PC-9 (cell line): ENCODE measurements at regions not wholly inside any gene's neighbourhood (a gene's known extent, or its start where the extent isn't known, plus 50 kb on each side); places are given as distances from the start of the nearest gene placed in this dataset.

Experiments used
- BruUV-seq: library from RNA; stranded (reverse); fragments of 400-500 nt; replicated peaks from 2 replicates; lab custom pipeline; 2021; lab: Mats Ljungman, UMichigan
- CTCF ChIA-PET: fragments of 300-600 bp; sonication (Branson Sonifier 250); formaldehyde crosslinking; loops from one replicate; lab custom pipeline; 2022; ENCODE audit warnings: antibody characterized with exemption; lab: Charles Lee
- POLR2A ChIA-PET: fragments of 300-600 bp; sonication (Branson Sonifier 250); formaldehyde crosslinking; loops from one replicate; lab custom pipeline; 2022; ENCODE audit warnings: antibody characterized with exemption; ENCODE audit not compliant: unreplicated experiment; lab: Charles Lee
- DNase-seq, 2 experiments: peaks; one replicate each; pipeline versions ENCODE4 v3.0.0 to v3.0.0-alpha.2; 2015 to 2022; ENCODE audit warnings: mixed read lengths in 1 of 2
- H2AFZ ChIP-seq: fragments of 200-600 bp; sonication (generic); 2 replicates; pipeline ENCODE4 v1.8.1; 2017; ENCODE audit warnings: antibody characterized with exemption
- H3F3A ChIP-seq: fragments of 200-600 bp; sonication (generic); 2 replicates; pipeline ENCODE4 v1.8.1; 2017; ENCODE audit warnings: antibody characterized with exemption, mild to moderate bottlenecking, low read depth; ENCODE audit not compliant: insufficient read depth
- H3K27ac ChIP-seq: fragments of 200-600 bp; sonication (generic); 2 replicates; pipeline ENCODE4 v1.6.1; 2016; ENCODE audit warnings: mixed run types
- H3K27me3 ChIP-seq: fragments of 200-600 bp; sonication (generic); 2 replicates; pipeline ENCODE4 v1.6.1; 2016; ENCODE audit warnings: low read depth, mixed run types; ENCODE audit not compliant: insufficient read depth
- H3K36me3 ChIP-seq: fragments of 200-600 bp; sonication (generic); 2 replicates; pipeline ENCODE4 v1.6.1; 2016; ENCODE audit warnings: low read depth, mixed run types
- H3K4me1 ChIP-seq: fragments of 200-600 bp; sonication (generic); replicated peaks from 2 replicates; pipeline ENCODE4 v1.6.1; 2016; ENCODE audit warnings: mixed run types; ENCODE audit not compliant: insufficient read depth
- H3K4me2 ChIP-seq: fragments of 200-600 bp; sonication (generic); 2 replicates; pipeline ENCODE4 v1.6.1; 2017; ENCODE audit warnings: mixed run types
- H3K4me3 ChIP-seq: fragments of 200-600 bp; sonication (generic); 2 replicates; pipeline ENCODE4 v1.6.1; 2016; ENCODE audit warnings: mixed run types
- H3K79me2 ChIP-seq: fragments of 200-600 bp; sonication (generic); 2 replicates; pipeline ENCODE4 v1.6.1; 2017; ENCODE audit warnings: low read depth, mixed run types
- H3K9me2 ChIP-seq: fragments of 200-600 bp; sonication (generic); 2 replicates; pipeline ENCODE4 v1.8.1; 2017; ENCODE audit warnings: mild to moderate bottlenecking; ENCODE audit not compliant: insufficient read depth
- H3K9me3 ChIP-seq: fragments of 200-600 bp; sonication (generic); 2 replicates; pipeline ENCODE4 v1.8.1; 2016; ENCODE audit warnings: low read depth; ENCODE audit not compliant: insufficient read depth
- H4K20me1 ChIP-seq: fragments of 200-600 bp; sonication (generic); 2 replicates; pipeline ENCODE4 v1.8.1; 2017; ENCODE audit not compliant: insufficient read depth
- CTCF ChIP-seq: fragments of 200-600 bp; sonication (generic); conservative IDR thresholded peaks from 2 replicates; pipeline ENCODE4 v1.6.1; 2017; ENCODE audit warnings: mixed run types, antibody characterized with exemption, mild to moderate bottlenecking, moderate library complexity
- EZH2 ChIP-seq: fragments of 200-600 bp; sonication (generic); IDR thresholded peaks from 2 replicates; pipeline ENCODE4 v1.8.0; 2017; ENCODE audit warnings: antibody characterized with exemption, low read depth
- intact Hi-C: fragments of 100-400 bp; cut with micrococcal nuclease; formaldehyde crosslinking; loops from one replicate; pipeline ENCODE4 v1.10.0; 2022; ENCODE audit not compliant: unreplicated experiment

- Histone ChIP-seq H3K36me3 (no peaks in the 10 kb centered on the region), H3K4me2 (no peak overlapping the region), H2AFZ (no peak overlapping the region), H3K9me3 (no peaks in the 10 kb centered on the region), H4K20me1 (no peaks in the 10 kb centered on the region), H3K79me2 (no peaks in the 10 kb centered on the region), H3K4me3 (no peak overlapping the region), H3F3A (no peaks in the 10 kb centered on the region), H3K27ac (no peak overlapping the region), H3K4me1 (no peaks in the 10 kb centered on the region), H3K27me3 (peaks cover 87% of the 10 kb centered on the region), H3K9me2 (no peaks in the 10 kb centered on the region)
- CTCF ChIA-PET: no interaction called here
- POLR2A ChIA-PET: no interaction called here
- no peak for DNase-seq
- BruUV-seq: no TSS peak
- intact Hi-C loops: no loop called here
- no peak for TF ChIP-seq EZH2
These were observed 85.7 kb downstream of the CRYGS start for GRCh38 chr3:186458306-186459107.

DNA sequence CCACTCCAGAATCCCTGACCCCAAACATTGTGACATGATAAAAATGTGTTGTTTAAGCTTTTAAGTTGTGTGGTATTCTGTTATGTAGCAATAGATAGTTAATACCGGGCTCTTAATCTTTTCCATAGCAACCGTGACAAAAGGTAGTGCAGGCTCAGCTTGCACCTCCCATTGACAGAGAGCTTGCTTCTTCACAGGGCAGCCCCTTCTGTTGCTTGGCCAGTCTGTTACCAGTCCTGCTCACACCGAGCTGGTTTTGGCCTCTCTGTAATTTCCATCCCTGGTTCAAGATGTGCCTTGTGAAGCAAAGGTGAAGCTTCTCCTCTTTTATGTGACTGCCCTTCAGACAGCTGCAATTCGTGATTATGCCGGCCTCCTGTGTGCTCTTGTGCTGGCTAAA, 86.9 kb downstream of the CRYGS start:
- peaks cover 87% of the 10 kb centered on the region for H3K27me3 ChIP-seq
- ChIA-PET CTCF (no interaction called here), POLR2A (interaction anchor here (0.7 kb wide), 1 partner anchor 674 kb away, joined by 6 read pairs; no protein-coding TSS in a partner anchor)
- H3K79me2 ChIP-seq: no peaks in the 10 kb centered on the region
- no peaks in the 10 kb centered on the region for H3K36me3 ChIP-seq
- H4K20me1 ChIP-seq: no peaks in the 10 kb centered on the region
- H2AFZ ChIP-seq: no peak overlapping the region
- intact Hi-C loops: no loop called here
- no peaks in the 10 kb centered on the region for H3F3A ChIP-seq
- no peaks in the 10 kb centered on the region for H3K9me3 ChIP-seq
- no peak overlapping the region for H3K4me3 ChIP-seq
- H3K27ac ChIP-seq: no peak overlapping the region
- peaks cover 3% of the 10 kb centered on the region; the same call in 1 of the 2 replicates for H3K4me1 ChIP-seq
- H3K4me2 ChIP-seq: no peak overlapping the region
- no peak for DNase-seq
- TF ChIP-seq EZH2: no peak
- TF ChIP-seq CTCF: no peak
- H3K9me2 ChIP-seq: no peaks in the 10 kb centered on the region
- no TSS peak for BruUV-seq

- intact Hi-C loops: no loop called here
- Histone ChIP-seq H3F3A (no peaks in the 10 kb centered on the region), H3K36me3 (no peaks in the 10 kb centered on the region), H3K4me1 (peaks cover 3% of the 10 kb centered on the region; the same call in 1 of the 2 replicates), H2AFZ (no peak overlapping the region), H3K9me3 (no peaks in the 10 kb centered on the region), H3K79me2 (no peaks in the 10 kb centered on the region), H3K9me2 (no peaks in the 10 kb centered on the region), H3K27ac (no peak overlapping the region), H4K20me1 (no peaks in the 10 kb centered on the region), H3K4me2 (no peak overlapping the region), H3K4me3 (no peak overlapping the region), H3K27me3 (peaks cover 87% of the 10 kb centered on the region)
- no TSS peak for BruUV-seq
- CTCF ChIA-PET: no interaction called here
- POLR2A ChIA-PET: interaction anchor here (0.7 kb wide), 1 partner anchor 675 kb away, joined by 6 read pairs; no protein-coding TSS in a partner anchor
- TF ChIP-seq CTCF (no peak), EZH2 (no peak)
- DNase-seq: no peak
These were observed 87.4 kb downstream of the CRYGS start for GRCh38 chr3:186456731-186457191.
